Lung microvascular endothelial cell (primary cell): ENCODE measurements at regions not wholly inside any gene's neighbourhood (a gene's known extent, or its start where the extent isn't known, plus 50 kb on each side); places are given as distances from the start of the nearest gene placed in this dataset.

Source experiments
- DNase-seq, 2 donors: peaks; one replicate each; pipeline versions ENCODE4 v3.0.0 to v3.0.0-alpha.2; 2010; ENCODE audit warnings: low read depth in 2 of 2

- no peak for DNase-seq
Observed at GRCh38 chr16:6406028-6406427, 926.6 kb upstream of the RBFOX1 start.

GRCh38 chr16:6382924-6383459 lies 949.7 kb upstream of the RBFOX1 start:
- DNase-seq, result no peak

- DNase-seq, result no peak
Observed at GRCh38 chr16:6381896-6382295, 950.7 kb upstream of the RBFOX1 start.

- no peak for DNase-seq
Observed at GRCh38 chr16:6377956-6378355, 954.7 kb upstream of the RBFOX1 start.

- DNase-seq, result no peak
Observed at GRCh38 chr16:6375465-6376075, 957.1 kb upstream of the RBFOX1 start.

- no peak for DNase-seq
Observed at GRCh38 chr16:6374821-6375220, 957.8 kb upstream of the RBFOX1 start.

GRCh38 chr16:6364846-6365245 lies 967.8 kb upstream of the RBFOX1 start:
- no peak for DNase-seq

GRCh38 chr16:6363896-6364607 lies 968.6 kb upstream of the RBFOX1 start:
- DNase-seq, result no peak

GRCh38 chr16:6363396-6363795 lies 969.2 kb upstream of the RBFOX1 start:
- DNase-seq, result no peak

- DNase-seq, result no peak
Observed at GRCh38 chr16:6362321-6362720, 970.3 kb upstream of the RBFOX1 start.

- no peak for DNase-seq
Observed at GRCh38 chr16:6360641-6361040, 972.0 kb upstream of the RBFOX1 start.

GRCh38 chr16:6356911-6357310 lies 975.7 kb upstream of the RBFOX1 start:
- no peak for DNase-seq

- DNase-seq, result no peak
Observed at GRCh38 chr16:6349725-6350124, 982.9 kb upstream of the RBFOX1 start.

GRCh38 chr16:6345090-6345489 lies 987.6 kb upstream of the RBFOX1 start:
- no peak for DNase-seq

- DNase-seq, result no peak
Observed at GRCh38 chr16:6343157-6343556, 989.5 kb upstream of the RBFOX1 start.

GRCh38 chr16:6341981-6342380 lies 990.7 kb upstream of the RBFOX1 start:
- DNase-seq, result no peak

GRCh38 chr16:6335072-6335471 lies 997.6 kb upstream of the RBFOX1 start:
- peak in 1 of 2 donors; percentile 3 for DNase-seq

- no peak for DNase-seq
Observed at GRCh38 chr16:6331770-6332169, 1000.9 kb upstream of the RBFOX1 start.

GRCh38 chr16:6317934-6318333 lies 1014.7 kb upstream of the RBFOX1 start:
- DNase-seq, result no peak

GRCh38 chr16:6309271-6309670 lies 1023.4 kb upstream of the RBFOX1 start:
- DNase-seq, result no peak

GRCh38 chr16:6308176-6308575 lies 1024.5 kb upstream of the RBFOX1 start:
- DNase-seq, result no peak

- no peak for DNase-seq
Observed at GRCh38 chr16:6300523-6300922, 1032.1 kb upstream of the RBFOX1 start.
